Mucosa of stomach (tissue), 1 donor: ENCODE measurements at regions not wholly inside any gene's neighbourhood (a gene's known extent, or its start where the extent isn't known, plus 50 kb on each side); places are given as distances from the start of the nearest gene placed in this dataset.

ENCODE experiments used
- H3K27me3 ChIP-seq: one replicate; pipeline ENCODE4 v1.7.0; 2013; ENCODE audit warnings: mild to moderate bottlenecking, low read length; ENCODE audit not compliant: control insufficient read depth, insufficient read depth
- H3K36me3 ChIP-seq: one replicate; pipeline ENCODE4 v1.7.0; 2013; ENCODE audit warnings: low read length; ENCODE audit not compliant: control insufficient read depth, insufficient read depth
- H3K4me1 ChIP-seq: one replicate; pipeline ENCODE4 v1.7.0; 2013; ENCODE audit warnings: mild to moderate bottlenecking, low read length; ENCODE audit not compliant: control insufficient read depth, insufficient read depth
- H3K4me3 ChIP-seq: one replicate; pipeline ENCODE4 v1.7.0; 2013; ENCODE audit warnings: low read length
- H3K9ac ChIP-seq: one replicate; pipeline ENCODE4 v1.7.0; 2013; ENCODE audit warnings: mild to moderate bottlenecking, low read length, moderate library complexity
- H3K9me3 ChIP-seq: one replicate; pipeline ENCODE4 v1.7.0; 2013; ENCODE audit warnings: mild to moderate bottlenecking, low read length, moderate library complexity; ENCODE audit not compliant: control insufficient read depth
- donor health status: Pancreatic carcinoma.

- Histone ChIP-seq H3K36me3 (no peaks in the 10 kb centered on the region), H3K4me3 (peak overlapping the region; percentile 31), H3K9me3 (no peaks in the 10 kb centered on the region), H3K27me3 (no peaks in the 10 kb centered on the region), H3K9ac (peak overlapping the region; percentile 69), H3K4me1 (peaks cover 4% of the 10 kb centered on the region)
Observed at GRCh38 chr7:52017802-52018679, 701.4 kb upstream of the COBL start.

GRCh38 chr7:52009181-52009580 is 692.6 kb upstream of the COBL start:
- no peak overlapping the region for H3K4me3 ChIP-seq
- no peaks in the 10 kb centered on the region for H3K27me3 ChIP-seq
- no peaks in the 10 kb centered on the region for H3K36me3 ChIP-seq
- no peaks in the 10 kb centered on the region for H3K4me1 ChIP-seq
- no peak overlapping the region for H3K9ac ChIP-seq
- H3K9me3 ChIP-seq = no peaks in the 10 kb centered on the region

GRCh38 chr7:52006674-52007073 is 690.1 kb upstream of the COBL start:
- Histone ChIP-seq H3K4me1 (no peaks in the 10 kb centered on the region), H3K9ac (no peak overlapping the region), H3K4me3 (no peak overlapping the region), H3K9me3 (no peaks in the 10 kb centered on the region), H3K36me3 (no peaks in the 10 kb centered on the region), H3K27me3 (no peaks in the 10 kb centered on the region)

GRCh38 chr7:52005613-52006012 is 689.0 kb upstream of the COBL start:
- no peaks in the 10 kb centered on the region for H3K36me3 ChIP-seq
- no peaks in the 10 kb centered on the region for H3K9me3 ChIP-seq
- H3K4me1 ChIP-seq = no peaks in the 10 kb centered on the region
- H3K4me3 ChIP-seq = no peak overlapping the region
- H3K27me3 ChIP-seq = no peaks in the 10 kb centered on the region
- no peak overlapping the region for H3K9ac ChIP-seq

- Histone ChIP-seq H3K4me1 (no peaks in the 10 kb centered on the region), H3K9me3 (no peaks in the 10 kb centered on the region), H3K27me3 (no peaks in the 10 kb centered on the region), H3K4me3 (no peak overlapping the region), H3K9ac (no peak overlapping the region), H3K36me3 (no peaks in the 10 kb centered on the region)
Observed at GRCh38 chr7:51995596-51996179, 679.1 kb upstream of the COBL start.

GRCh38 chr7:51982653-51983052 is 666.0 kb upstream of the COBL start:
- Histone ChIP-seq H3K4me3 (no peak overlapping the region), H3K27me3 (no peaks in the 10 kb centered on the region), H3K9ac (no peak overlapping the region), H3K9me3 (no peaks in the 10 kb centered on the region), H3K4me1 (no peaks in the 10 kb centered on the region), H3K36me3 (no peaks in the 10 kb centered on the region)

GRCh38 chr7:51980812-51981211 is 664.2 kb upstream of the COBL start:
- no peaks in the 10 kb centered on the region for H3K4me1 ChIP-seq
- no peaks in the 10 kb centered on the region for H3K9me3 ChIP-seq
- no peaks in the 10 kb centered on the region for H3K36me3 ChIP-seq
- H3K9ac ChIP-seq = no peak overlapping the region
- no peak overlapping the region for H3K4me3 ChIP-seq
- H3K27me3 ChIP-seq = no peaks in the 10 kb centered on the region

- no peaks in the 10 kb centered on the region for H3K27me3 ChIP-seq
Observed at GRCh38 chr7:51980313-51980712, 663.7 kb upstream of the COBL start.

GRCh38 chr7:51977913-51978312 is 661.3 kb upstream of the COBL start:
- Histone ChIP-seq H3K4me3 (no peak overlapping the region), H3K27me3 (no peaks in the 10 kb centered on the region), H3K36me3 (no peaks in the 10 kb centered on the region), H3K4me1 (no peaks in the 10 kb centered on the region), H3K9me3 (no peaks in the 10 kb centered on the region), H3K9ac (no peak overlapping the region)

More at GRCh38 chr7:51980313-51980712, 663.7 kb upstream of the COBL start:
- Histone ChIP-seq H3K4me1 (no peaks in the 10 kb centered on the region), H3K9me3 (no peaks in the 10 kb centered on the region), H3K4me3 (no peak overlapping the region), H3K9ac (no peak overlapping the region), H3K36me3 (no peaks in the 10 kb centered on the region)

- Histone ChIP-seq H3K9ac (no peak overlapping the region), H3K4me3 (no peak overlapping the region), H3K9me3 (no peaks in the 10 kb centered on the region), H3K27me3 (no peaks in the 10 kb centered on the region), H3K36me3 (no peaks in the 10 kb centered on the region), H3K4me1 (no peaks in the 10 kb centered on the region)
Observed at GRCh38 chr7:51973939-51974338, 657.3 kb upstream of the COBL start.

GRCh38 chr7:51973071-51973470 is 656.5 kb upstream of the COBL start:
- no peak overlapping the region for H3K4me3 ChIP-seq
- no peak overlapping the region for H3K9ac ChIP-seq
- no peaks in the 10 kb centered on the region for H3K27me3 ChIP-seq
- no peaks in the 10 kb centered on the region for H3K36me3 ChIP-seq
- H3K9me3 ChIP-seq = no peaks in the 10 kb centered on the region
- H3K4me1 ChIP-seq = no peaks in the 10 kb centered on the region

- Histone ChIP-seq H3K36me3 (no peaks in the 10 kb centered on the region), H3K9ac (no peak overlapping the region), H3K4me3 (no peak overlapping the region), H3K9me3 (no peaks in the 10 kb centered on the region), H3K27me3 (no peaks in the 10 kb centered on the region), H3K4me1 (no peaks in the 10 kb centered on the region)
Observed at GRCh38 chr7:51970961-51971665, 654.5 kb upstream of the COBL start.
